GM18502 (cell line): ENCODE measurements at regions not wholly inside any gene's neighbourhood (a gene's known extent, or its start where the extent isn't known, plus 50 kb on each side); places are given as distances from the start of the nearest gene placed in this dataset.

Experiments used
- ATAC-seq: cut with Tn5 transposase; IDR thresholded peaks from one replicate; pipeline ENCODE4 v1.9.1; 2021; ENCODE audit warnings: mild to moderate bottlenecking; ENCODE audit not compliant: unreplicated experiment, poor library complexity

GRCh38 chr6:6880745-6881437, 226.9 kb upstream of the RREB1 start:
- ATAC-seq: no peak

- ATAC-seq: no peak
These were observed 226.1 kb upstream of the RREB1 start for GRCh38 chr6:6881438-6882225.

GRCh38 chr6:6882592-6882991, 225.2 kb upstream of the RREB1 start:
- no peak for ATAC-seq

- ATAC-seq: no peak
These were observed 224.8 kb upstream of the RREB1 start for GRCh38 chr6:6883011-6883410.

GRCh38 chr6:6884193-6884627, 223.6 kb upstream of the RREB1 start:
- ATAC-seq: no peak

- no peak for ATAC-seq
These were observed 222.8 kb upstream of the RREB1 start for GRCh38 chr6:6884916-6885315.

GRCh38 chr6:6885521-6886170, 222.1 kb upstream of the RREB1 start:
- no peak for ATAC-seq

- ATAC-seq: no peak
These were observed 221.4 kb upstream of the RREB1 start for GRCh38 chr6:6886171-6886885.

- ATAC-seq: no peak
These were observed 220.9 kb upstream of the RREB1 start for GRCh38 chr6:6886886-6887285.

GRCh38 chr6:6889601-6890000, 218.2 kb upstream of the RREB1 start:
- ATAC-seq: no peak

GRCh38 chr6:6890400-6890858, 217.3 kb upstream of the RREB1 start:
- ATAC-seq: no peak

GRCh38 chr6:6891125-6891721, 216.5 kb upstream of the RREB1 start:
- ATAC-seq: no peak

GRCh38 chr6:6891949-6892461, 215.8 kb upstream of the RREB1 start:
- ATAC-seq: no peak

- no peak for ATAC-seq
These were observed 214.8 kb upstream of the RREB1 start for GRCh38 chr6:6892744-6893583.

- ATAC-seq: no peak
These were observed 214.1 kb upstream of the RREB1 start for GRCh38 chr6:6893701-6894100.

- no peak for ATAC-seq
These were observed 211.8 kb upstream of the RREB1 start for GRCh38 chr6:6895929-6896328.

- ATAC-seq: no peak
These were observed 210.6 kb upstream of the RREB1 start for GRCh38 chr6:6897140-6897539.

- no peak for ATAC-seq
These were observed 207.1 kb upstream of the RREB1 start for GRCh38 chr6:6900569-6901204.
